PC-9 (cell line): ENCODE measurements at regions not wholly inside any gene's neighbourhood (a gene's known extent, or its start where the extent isn't known, plus 50 kb on each side); places are given as distances from the start of the nearest gene placed in this dataset.
"Not testable (repeated sequence)": the region's sequence is repeated elsewhere in the genome, so short reads cannot be mapped to it uniquely, and the experiment has no call there.

Source experiments
- CTCF ChIP-seq: fragments of 200-600 bp; sonication (generic); conservative IDR thresholded peaks from 2 replicates; pipeline ENCODE4 v1.6.1; 2017; ENCODE audit warnings: mixed run types, antibody characterized with exemption, mild to moderate bottlenecking, moderate library complexity
- EZH2 ChIP-seq: fragments of 200-600 bp; sonication (generic); IDR thresholded peaks from 2 replicates; pipeline ENCODE4 v1.8.0; 2017; ENCODE audit warnings: antibody characterized with exemption, low read depth

GRCh38 chr2:14099101-14099500 is 533.4 kb upstream of the LRATD1 start:
- TF ChIP-seq CTCF, EZH2: not testable (repeated sequence)
